Uterus (tissue), 3 donors: ENCODE measurements at regions not wholly inside any gene's neighbourhood (a gene's known extent, or its start where the extent isn't known, plus 50 kb on each side); places are given as distances from the start of the nearest gene placed in this dataset.
"Not testable (repeated sequence)": the region's sequence is repeated elsewhere in the genome, so short reads cannot be mapped to it uniquely, and the experiment has no call there.

Experiments
- DNase-seq, 2 donors: peaks; one replicate each; pipeline ENCODE4 v3.0.0-alpha.2; 2019 to 2020
- H3K27ac ChIP-seq, 2 donors: fragments of 200-600 bp; sonication (generic); 1 replicate in 1 of 2; 2 replicates in 1 of 2; pipeline ENCODE4 v1.5.1; 2016 to 2018
- H3K27me3 ChIP-seq, 2 donors: fragments of 200-600 bp; sonication (generic); one replicate each; pipeline ENCODE4 v1.5.1; 2018 to 2019; ENCODE audit warnings: control low read depth in 1 of 2
- H3K36me3 ChIP-seq, 2 donors: fragments of 200-600 bp; sonication (generic); one replicate each; pipeline ENCODE4 v1.5.1; 2019; ENCODE audit warnings: control low read depth in 1 of 2
- H3K4me1 ChIP-seq, 2 donors: fragments of 200-600 bp; sonication (generic); one replicate each; pipeline ENCODE4 v1.5.1; 2018 to 2019; ENCODE audit warnings: control low read depth in 1 of 2
- H3K4me3 ChIP-seq, 2 donors: fragments of 200-600 bp; sonication (generic); 1 replicate in 1 of 2; 2 replicates in 1 of 2; pipeline ENCODE4 v1.5.1; 2018 to 2019; ENCODE audit warnings: mild to moderate bottlenecking in 1 of 2
- H3K9me3 ChIP-seq, 2 donors: fragments of 200-600 bp; sonication (generic); one replicate each; pipeline ENCODE4 v1.5.1; 2019; ENCODE audit warnings: control low read depth in 1 of 2
- POLR2A ChIP-seq, 2 donors: fragments of 450-650 bp; IDR thresholded peaks; one replicate each; pipeline ENCODE4 v1.6.1; 2016; ENCODE audit warnings: antibody characterized with exemption in 2 of 2, mild to moderate bottlenecking in 1 of 2, moderate library complexity in 1 of 2
- intact Hi-C: fragments of 100-400 bp; cut with DNase I; formaldehyde crosslinking; loops from one replicate; pipeline ENCODE4 v1.15.1; 2023; ENCODE audit warnings: low total_unique reads
- TF ChIP-seq, protein P1 (sequence below), 4 experiments: fragments of 200-600 bp in 2 of 4; fragments of 450-650 bp in 2 of 4; sonication (generic) in 2 of 4; IDR thresholded peaks; one replicate each; pipeline ENCODE4 v1.5.1; 2016 to 2019; ENCODE audit warnings: antibody characterized with exemption in 4 of 4, mild to moderate bottlenecking in 2 of 4, moderate library complexity in 1 of 4
- donor health status: DM: yes; HTN: yes; CAD: no.

DNA sequence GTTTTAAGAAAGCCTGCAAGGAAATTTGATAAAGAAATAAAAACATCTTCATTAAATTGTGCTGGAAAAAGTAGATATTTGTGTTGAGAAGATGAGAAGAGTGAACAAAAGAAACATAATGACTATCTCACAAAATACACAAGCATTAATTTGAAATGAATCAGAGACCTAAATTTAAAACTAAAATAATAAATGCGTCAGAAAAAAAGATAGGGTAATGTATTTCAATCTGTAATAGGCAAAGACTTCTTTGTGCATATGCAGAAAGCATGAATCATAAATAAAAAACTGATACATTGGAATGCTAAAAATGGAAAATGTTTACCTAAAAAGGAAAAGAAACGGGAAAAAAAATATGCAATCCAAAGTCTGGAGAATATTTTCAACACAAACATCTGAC, 278.5 kb upstream of the RAI14 start:
- intact Hi-C loops, H3K27me3 ChIP-seq, DNase-seq, H3K4me1 ChIP-seq, H3K27ac ChIP-seq, H3K4me3 ChIP-seq, H3K36me3 ChIP-seq, H3K9me3 ChIP-seq: not testable (repeated sequence)

DNA sequence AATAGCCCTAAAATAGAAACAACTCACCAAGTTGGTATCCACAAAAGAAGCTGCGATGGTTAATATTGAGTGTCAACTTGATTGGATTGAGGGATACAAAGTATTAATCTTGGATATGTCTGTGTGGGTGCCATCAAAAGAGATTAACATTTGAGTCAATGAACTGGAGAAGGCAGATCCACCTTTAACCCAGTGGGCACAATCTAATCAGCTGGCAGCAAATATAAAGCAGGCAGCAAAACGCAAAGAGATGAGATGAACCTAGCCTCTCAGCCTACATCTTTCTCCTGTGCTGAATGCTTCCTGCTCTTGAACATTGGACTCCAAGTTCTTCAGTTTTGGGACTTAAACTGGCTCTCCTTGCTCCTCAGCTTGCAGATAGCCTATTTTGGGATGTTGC, 277.6 kb upstream of the RAI14 start:
- H3K9me3 ChIP-seq, H3K27me3 ChIP-seq, DNase-seq, intact Hi-C loops, H3K4me3 ChIP-seq, H3K4me1 ChIP-seq, H3K36me3 ChIP-seq, H3K27ac ChIP-seq: not testable (repeated sequence)

DNA sequence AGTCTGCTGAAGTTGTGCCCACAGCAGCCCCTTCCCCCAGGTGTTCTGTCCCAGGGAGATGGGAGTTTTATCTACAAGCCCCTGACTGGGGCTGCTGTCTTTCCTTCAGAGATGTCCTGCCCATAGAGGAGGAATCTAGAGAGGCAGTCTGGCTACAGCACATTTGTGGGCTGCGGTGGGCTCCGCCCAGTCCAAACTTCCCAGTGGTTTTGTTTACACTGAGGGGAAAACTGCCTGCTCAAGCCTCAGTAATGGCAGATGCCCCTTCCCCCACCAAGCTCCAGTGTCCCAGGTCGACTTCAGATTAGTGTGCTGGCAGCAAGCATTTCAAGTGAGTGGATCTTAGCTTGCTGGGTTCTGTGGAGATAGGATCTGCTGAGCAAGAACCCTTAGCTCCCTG, 267.4 kb upstream of the RAI14 start:
- H3K27ac ChIP-seq, H3K9me3 ChIP-seq, H3K27me3 ChIP-seq, intact Hi-C loops, DNase-seq, H3K4me1 ChIP-seq, H3K4me3 ChIP-seq, H3K36me3 ChIP-seq: not testable (repeated sequence)

DNA sequence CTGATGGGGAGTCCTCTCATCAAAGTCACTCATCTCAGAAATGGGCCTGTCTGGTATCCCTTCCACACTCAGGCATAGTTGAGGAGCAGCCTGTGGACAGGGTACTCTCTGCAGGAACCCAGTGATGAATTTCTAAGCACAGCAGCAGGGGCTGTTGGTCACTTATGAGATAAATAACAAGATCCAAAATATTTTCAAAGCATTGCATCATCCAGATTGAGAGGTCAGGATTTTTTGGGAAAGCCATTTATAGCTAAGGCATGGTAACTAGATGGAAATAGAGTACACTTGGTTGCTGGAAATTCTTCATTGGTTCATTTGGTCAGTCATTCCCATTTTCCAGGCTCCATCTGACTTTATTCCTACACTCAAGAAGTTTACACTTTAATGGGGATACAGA, 246.8 kb upstream of the RAI14 start:
- no peak for DNase-seq
- H3K36me3 ChIP-seq, result no peaks in the 10 kb centered on the region
- H3K4me1 ChIP-seq, result no peaks in the 10 kb centered on the region
- no peaks in the 10 kb centered on the region for H3K9me3 ChIP-seq
- intact Hi-C loops, result no loop called here
- H3K4me3 ChIP-seq, result no peak overlapping the region
- no peak overlapping the region for H3K27ac ChIP-seq
- no peak for TF ChIP-seq POLR2A (IDR thresholded peaks at IDR 0.05)
- TF ChIP-seq, protein P1, sequence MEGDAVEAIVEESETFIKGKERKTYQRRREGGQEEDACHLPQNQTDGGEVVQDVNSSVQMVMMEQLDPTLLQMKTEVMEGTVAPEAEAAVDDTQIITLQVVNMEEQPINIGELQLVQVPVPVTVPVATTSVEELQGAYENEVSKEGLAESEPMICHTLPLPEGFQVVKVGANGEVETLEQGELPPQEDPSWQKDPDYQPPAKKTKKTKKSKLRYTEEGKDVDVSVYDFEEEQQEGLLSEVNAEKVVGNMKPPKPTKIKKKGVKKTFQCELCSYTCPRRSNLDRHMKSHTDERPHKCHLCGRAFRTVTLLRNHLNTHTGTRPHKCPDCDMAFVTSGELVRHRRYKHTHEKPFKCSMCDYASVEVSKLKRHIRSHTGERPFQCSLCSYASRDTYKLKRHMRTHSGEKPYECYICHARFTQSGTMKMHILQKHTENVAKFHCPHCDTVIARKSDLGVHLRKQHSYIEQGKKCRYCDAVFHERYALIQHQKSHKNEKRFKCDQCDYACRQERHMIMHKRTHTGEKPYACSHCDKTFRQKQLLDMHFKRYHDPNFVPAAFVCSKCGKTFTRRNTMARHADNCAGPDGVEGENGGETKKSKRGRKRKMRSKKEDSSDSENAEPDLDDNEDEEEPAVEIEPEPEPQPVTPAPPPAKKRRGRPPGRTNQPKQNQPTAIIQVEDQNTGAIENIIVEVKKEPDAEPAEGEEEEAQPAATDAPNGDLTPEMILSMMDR (IDR thresholded peaks at IDR 0.05), result no peak
- H3K27me3 ChIP-seq, result no peaks in the 10 kb centered on the region

DNA sequence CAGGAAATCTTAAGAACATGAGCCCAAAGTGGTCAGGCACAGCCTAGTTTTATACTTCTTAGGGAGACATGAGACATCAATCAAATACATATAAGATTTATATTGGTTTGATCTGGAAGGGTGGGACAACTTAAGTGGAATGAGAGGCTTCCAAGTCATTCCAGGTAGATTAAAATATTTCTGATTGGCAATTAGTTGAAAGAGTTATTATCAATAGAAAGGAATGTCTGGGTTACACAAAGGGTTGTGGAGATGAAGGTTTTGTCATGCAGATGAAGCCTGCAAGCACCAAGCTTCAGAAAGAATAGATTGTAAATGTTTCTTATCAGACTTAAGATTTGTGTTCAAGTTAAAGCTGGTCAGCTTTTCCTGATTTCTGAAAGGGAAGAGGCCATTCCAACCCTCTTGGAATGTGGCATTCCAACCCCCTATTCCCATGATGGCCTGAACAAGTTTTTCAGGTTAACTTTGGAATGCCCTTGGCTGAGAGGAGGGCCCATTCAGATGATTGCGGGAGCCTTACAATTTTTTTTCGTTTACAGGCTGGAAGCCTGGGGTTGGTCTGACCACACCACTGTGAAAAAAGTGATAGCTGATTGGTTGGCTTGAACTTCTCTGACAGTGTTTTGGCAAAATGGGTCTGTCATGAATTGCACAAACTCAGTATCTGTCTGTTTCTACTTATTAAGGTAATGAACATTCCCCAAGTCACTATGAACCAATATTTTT, 245.6 kb upstream of the RAI14 start:
- DNase-seq, result no peak
- intact Hi-C loops, result no loop called here
- TF ChIP-seq, protein P1 (IDR thresholded peaks at IDR 0.05), result no peak
- no peak for TF ChIP-seq POLR2A (IDR thresholded peaks at IDR 0.05)
- H3K36me3 ChIP-seq, result no peaks in the 10 kb centered on the region
- H3K27ac ChIP-seq, result no peak overlapping the region
- H3K9me3 ChIP-seq, result no peaks in the 10 kb centered on the region
- H3K27me3 ChIP-seq, result no peaks in the 10 kb centered on the region
- H3K4me3 ChIP-seq, result no peak overlapping the region
- no peaks in the 10 kb centered on the region for H3K4me1 ChIP-seq

DNA sequence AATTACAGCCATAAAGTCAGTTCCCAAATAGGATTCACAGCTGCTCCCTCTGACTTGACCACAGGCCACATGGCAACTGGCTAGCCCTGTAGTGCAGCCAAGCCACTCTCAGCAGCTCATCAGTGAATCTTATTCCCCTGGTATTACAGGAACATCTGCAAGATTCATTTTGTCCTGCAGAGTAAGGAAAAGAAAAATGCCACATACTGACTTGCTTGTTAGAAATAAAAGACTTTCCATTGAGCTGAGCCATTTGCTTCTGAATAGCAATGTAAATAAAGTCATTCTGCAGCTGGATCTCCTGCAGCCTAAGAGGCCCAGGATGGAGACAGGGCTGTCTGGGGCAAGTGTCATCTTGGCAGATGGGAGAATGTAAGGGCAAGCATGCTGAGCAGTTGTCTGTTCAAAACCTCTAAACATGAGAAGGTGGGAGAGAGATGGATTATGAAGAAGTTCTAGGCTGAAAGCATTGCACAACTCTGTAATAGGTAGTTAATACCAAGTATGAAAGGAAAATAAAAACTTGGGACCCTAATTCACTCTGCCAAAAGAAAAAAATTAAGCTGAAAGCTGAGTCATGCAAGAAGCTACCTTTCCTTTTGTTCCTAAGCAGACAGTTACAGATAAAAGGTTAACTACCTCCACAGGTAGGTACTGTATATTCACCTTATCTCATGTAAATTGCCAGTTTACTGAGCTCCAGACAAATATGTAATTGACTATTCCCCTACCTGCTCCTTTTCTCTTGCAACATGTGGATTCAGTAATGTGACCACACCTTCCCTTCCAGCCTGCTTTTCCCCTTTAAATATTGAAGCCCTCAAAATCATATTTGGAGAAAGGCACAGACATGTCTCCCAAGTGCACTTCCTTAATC, 244.4 kb upstream of the RAI14 start:
- no peak for DNase-seq
- Histone ChIP-seq H3K27ac (no peak overlapping the region), H3K27me3 (no peaks in the 10 kb centered on the region), H3K4me3 (no peak overlapping the region), H3K36me3 (no peaks in the 10 kb centered on the region), H3K9me3 (no peaks in the 10 kb centered on the region), H3K4me1 (no peaks in the 10 kb centered on the region)
- no peak for TF ChIP-seq POLR2A (IDR thresholded peaks at IDR 0.05)
- TF ChIP-seq, protein P1 (IDR thresholded peaks at IDR 0.05), result no peak
- intact Hi-C loops, result no loop called here
